SK-N-SH treated with all-trans-retinoic acid at 6 μM for 48 hours (cell line): ENCODE measurements at regions not wholly inside any gene's neighbourhood (a gene's known extent, or its start where the extent isn't known, plus 50 kb on each side); places are given as distances from the start of the nearest gene placed in this dataset.

Experiments
- BACH2 ChIP-seq: fragments of 250-450 bp; sonication (Bioruptor Pico); IDR thresholded peaks from 2 replicates; pipeline ENCODE4 v1.9.0; 2021; ENCODE audit warnings: mild to moderate bottlenecking, borderline replicate concordance
- CREB5 ChIP-seq: fragments of 250-450 bp; sonication (Bioruptor Pico); IDR thresholded peaks from 2 replicates; pipeline ENCODE4 v1.5.1; 2020; ENCODE audit warnings: low read depth, mild to moderate bottlenecking, moderate library complexity
- ESRRG ChIP-seq: fragments of 250-450 bp; sonication (Bioruptor Pico); IDR thresholded peaks from 2 replicates; pipeline ENCODE4 v1.6.1; 2021; ENCODE audit warnings: mild to moderate bottlenecking
- ISL1 ChIP-seq: fragments of 250-450 bp; sonication (Bioruptor Pico); IDR thresholded peaks from 2 replicates; pipeline ENCODE4 v2.1.2; 2022; ENCODE audit warnings: mild to moderate bottlenecking, moderate library complexity
- PATZ1 ChIP-seq: fragments of 250-450 bp; sonication (Bioruptor Pico); IDR thresholded peaks from 2 replicates; pipeline ENCODE4 v1.8.0; 2020; ENCODE audit warnings: mild to moderate bottlenecking, moderate library complexity, borderline replicate concordance
- TCF4 ChIP-seq: fragments of 250-450 bp; sonication (Bioruptor Pico); IDR thresholded peaks from 2 replicates; pipeline ENCODE4 v1.8.0; 2021; ENCODE audit warnings: mild to moderate bottlenecking, moderate library complexity, borderline replicate concordance
- TSHZ2 ChIP-seq: fragments of 250-450 bp; sonication (Bioruptor Pico); IDR thresholded peaks from 2 replicates; pipeline ENCODE4 v1.5.0; 2020; ENCODE audit warnings: mild to moderate bottlenecking, moderate library complexity
- ZC3H10 ChIP-seq: fragments of 250-450 bp; sonication (Bioruptor Pico); IDR thresholded peaks from 2 replicates; pipeline ENCODE4 v1.5.1; 2021; ENCODE audit warnings: mild to moderate bottlenecking, moderate library complexity
- ZFP3 ChIP-seq: fragments of 250-450 bp; sonication (Bioruptor Pico); IDR thresholded peaks from 2 replicates; pipeline ENCODE4 v1.5.0; 2020; ENCODE audit warnings: mild to moderate bottlenecking, moderate library complexity
- ZNF565 ChIP-seq: fragments of 450-650 bp; formaldehyde crosslinking; conservative IDR thresholded peaks from 2 replicates; pipeline ENCODE4 v1.5.0; 2020; ENCODE audit warnings: low read depth, mild to moderate bottlenecking, moderate library complexity

- TF ChIP-seq TSHZ2 (CRISPR knock-in tag) (no peak), ZNF565 (CRISPR knock-in tag) (no peak), ZFP3 (CRISPR knock-in tag) (no peak), ESRRG (CRISPR knock-in tag) (no peak), TCF4 (CRISPR knock-in tag) (no peak), ZC3H10 (CRISPR knock-in tag) (no peak), ISL1 (CRISPR knock-in tag) (0 out of 2 replicates have a peak, but pooled peaks have one; percentile 22), BACH2 (CRISPR knock-in tag) (no peak), PATZ1 (no peak), CREB5 (CRISPR knock-in tag) (no peak)
Observed at GRCh38 chr6:139711804-139712585, 337.5 kb upstream of the CITED2 start.
